ENCODE measurements at regions not wholly inside any gene's neighbourhood (a gene's known extent, or its start where the extent isn't known, plus 50 kb on each side); places are given as distances from the start of the nearest gene placed in this dataset.

DNA sequence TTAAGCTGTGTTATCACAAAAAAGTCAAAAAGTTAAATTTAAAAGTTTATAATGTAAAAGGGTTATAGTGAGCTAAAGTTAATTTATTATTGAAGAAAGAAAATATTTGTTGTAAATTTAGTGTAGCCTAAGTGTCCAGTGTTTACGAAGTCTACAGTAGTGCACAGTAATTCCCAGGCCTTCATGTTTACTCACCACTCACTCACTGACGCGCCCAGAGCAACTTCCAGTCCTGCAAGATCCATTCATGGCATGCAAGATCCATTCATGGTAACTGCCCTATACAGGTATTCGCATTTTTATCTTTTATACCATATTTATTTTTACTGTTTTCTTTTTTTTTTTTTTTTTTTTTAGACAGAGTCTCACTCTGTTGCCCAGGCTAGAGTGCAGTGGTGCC, 69.5 kb downstream of the TPRA1 start:
- no peak overlapping the region for H3K4me3 ChIP-seq (ENCODE audit: low read depth, low read length)
- DNase-seq (ENCODE audit: low read depth) = no peak
- TF ChIP-seq, protein P1, sequence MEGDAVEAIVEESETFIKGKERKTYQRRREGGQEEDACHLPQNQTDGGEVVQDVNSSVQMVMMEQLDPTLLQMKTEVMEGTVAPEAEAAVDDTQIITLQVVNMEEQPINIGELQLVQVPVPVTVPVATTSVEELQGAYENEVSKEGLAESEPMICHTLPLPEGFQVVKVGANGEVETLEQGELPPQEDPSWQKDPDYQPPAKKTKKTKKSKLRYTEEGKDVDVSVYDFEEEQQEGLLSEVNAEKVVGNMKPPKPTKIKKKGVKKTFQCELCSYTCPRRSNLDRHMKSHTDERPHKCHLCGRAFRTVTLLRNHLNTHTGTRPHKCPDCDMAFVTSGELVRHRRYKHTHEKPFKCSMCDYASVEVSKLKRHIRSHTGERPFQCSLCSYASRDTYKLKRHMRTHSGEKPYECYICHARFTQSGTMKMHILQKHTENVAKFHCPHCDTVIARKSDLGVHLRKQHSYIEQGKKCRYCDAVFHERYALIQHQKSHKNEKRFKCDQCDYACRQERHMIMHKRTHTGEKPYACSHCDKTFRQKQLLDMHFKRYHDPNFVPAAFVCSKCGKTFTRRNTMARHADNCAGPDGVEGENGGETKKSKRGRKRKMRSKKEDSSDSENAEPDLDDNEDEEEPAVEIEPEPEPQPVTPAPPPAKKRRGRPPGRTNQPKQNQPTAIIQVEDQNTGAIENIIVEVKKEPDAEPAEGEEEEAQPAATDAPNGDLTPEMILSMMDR (conservative IDR thresholded peaks at IDR 0.05; ENCODE audit: low read depth, low read length) = no peak

DNA sequence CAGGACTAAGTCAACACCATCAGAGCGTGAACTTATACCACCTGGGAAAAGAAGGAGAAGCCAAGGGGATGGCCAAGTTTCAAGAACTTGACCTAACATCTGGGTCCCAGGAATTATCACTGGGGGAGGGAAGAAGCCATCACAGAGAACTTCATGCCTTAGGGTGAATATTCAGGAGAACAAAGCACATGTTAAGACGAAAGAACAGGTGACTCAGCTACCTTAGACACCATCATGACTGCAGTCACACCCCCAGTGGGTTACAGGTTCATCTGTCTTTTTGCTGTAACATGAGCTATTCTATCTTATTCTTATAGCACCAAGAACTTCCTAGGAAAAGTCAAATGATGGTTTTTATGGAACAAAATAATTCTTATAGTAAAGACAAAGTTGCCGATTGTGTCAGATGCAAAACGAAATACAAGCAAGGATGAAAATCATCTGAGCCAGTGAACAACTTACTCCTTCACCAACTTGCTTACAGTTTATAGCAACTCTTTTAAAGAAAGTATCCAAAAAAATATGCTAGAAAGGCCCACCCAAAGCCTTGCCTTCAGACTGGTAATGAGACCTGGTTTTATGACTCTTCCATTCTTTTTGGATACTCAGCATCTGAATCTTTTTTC, 72.0 kb downstream of the TPRA1 start:
- no peak overlapping the region for H3K4me3 ChIP-seq (ENCODE audit: low read depth, low read length)
- TF ChIP-seq, protein P1 (conservative IDR thresholded peaks at IDR 0.05; ENCODE audit: low read depth, low read length) = no peak
- DNase-seq (ENCODE audit: low read depth) = no peak

DNA sequence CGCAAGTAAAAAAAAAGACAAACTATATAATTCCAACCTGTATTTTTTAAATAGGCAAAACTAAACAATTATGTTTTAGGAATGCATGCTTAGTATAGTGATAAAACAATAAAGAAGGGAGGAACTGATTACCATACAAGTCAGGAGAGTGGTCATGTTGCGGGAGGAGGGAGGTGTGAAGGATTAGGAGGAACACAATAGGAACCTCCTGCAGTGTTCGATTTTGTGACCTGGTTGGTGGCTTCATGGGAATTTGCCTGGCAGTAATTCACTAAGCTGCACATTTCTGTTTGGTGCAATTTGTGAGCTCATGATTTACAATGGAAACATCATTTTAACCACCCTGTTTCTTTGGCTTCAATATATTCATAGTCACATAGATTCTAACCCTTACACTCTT, 78.3 kb downstream of the TPRA1 start:
- H3K4me3 ChIP-seq (ENCODE audit: low read depth, low read length) = no peak overlapping the region
- DNase-seq (ENCODE audit: low read depth) = no peak
- TF ChIP-seq, protein P1 (conservative IDR thresholded peaks at IDR 0.05; ENCODE audit: low read depth, low read length) = no peak

DNA sequence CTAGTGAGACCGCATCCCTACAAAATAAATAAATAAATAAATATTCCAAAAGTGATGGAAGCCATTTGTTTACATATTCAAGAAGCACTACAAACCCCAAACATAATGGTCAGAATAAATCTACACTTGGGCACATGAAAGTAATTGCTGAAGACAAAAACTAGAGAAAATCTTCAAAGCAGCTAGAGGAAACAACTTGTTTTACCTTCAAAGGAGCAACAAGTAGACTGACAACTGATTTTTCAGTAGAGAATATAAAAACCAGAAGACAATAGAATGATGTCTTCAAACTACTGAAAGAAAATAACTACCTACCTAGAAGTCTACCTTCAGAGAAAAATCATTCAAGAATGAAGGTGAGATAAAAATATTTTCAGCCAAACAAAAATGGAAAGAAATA, 89.4 kb downstream of the TPRA1 start:
- no peak for DNase-seq (ENCODE audit: low read depth)
- TF ChIP-seq, protein P1 (conservative IDR thresholded peaks at IDR 0.05; ENCODE audit: low read depth, low read length) = no peak
- no peak overlapping the region for H3K4me3 ChIP-seq (ENCODE audit: low read depth, low read length)

DNA sequence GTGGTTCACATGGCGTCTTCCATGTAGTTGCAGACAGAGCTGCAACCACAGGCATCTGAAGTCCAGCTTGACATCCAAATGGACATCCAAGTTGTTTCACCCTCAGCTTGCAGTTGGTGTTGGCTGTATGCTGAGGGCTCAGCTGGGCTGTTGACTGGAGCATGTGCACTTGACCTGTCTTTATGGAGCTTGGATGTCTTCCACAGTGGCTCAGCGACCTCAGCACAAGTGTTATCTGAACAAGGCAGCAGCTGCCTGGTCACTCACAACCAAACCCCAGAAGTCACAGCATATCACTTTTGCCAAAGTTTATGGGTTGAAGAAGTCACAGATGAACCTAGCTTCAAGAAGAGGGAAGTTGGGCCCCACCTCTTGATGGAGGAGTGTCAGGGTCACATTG, 92.9 kb downstream of the TPRA1 start:
- H3K4me3 ChIP-seq (ENCODE audit: low read depth, low read length) = no peak overlapping the region
- no peak for DNase-seq (ENCODE audit: low read depth)
- TF ChIP-seq, protein P1 (conservative IDR thresholded peaks at IDR 0.05; ENCODE audit: low read depth, low read length) = no peak

DNA sequence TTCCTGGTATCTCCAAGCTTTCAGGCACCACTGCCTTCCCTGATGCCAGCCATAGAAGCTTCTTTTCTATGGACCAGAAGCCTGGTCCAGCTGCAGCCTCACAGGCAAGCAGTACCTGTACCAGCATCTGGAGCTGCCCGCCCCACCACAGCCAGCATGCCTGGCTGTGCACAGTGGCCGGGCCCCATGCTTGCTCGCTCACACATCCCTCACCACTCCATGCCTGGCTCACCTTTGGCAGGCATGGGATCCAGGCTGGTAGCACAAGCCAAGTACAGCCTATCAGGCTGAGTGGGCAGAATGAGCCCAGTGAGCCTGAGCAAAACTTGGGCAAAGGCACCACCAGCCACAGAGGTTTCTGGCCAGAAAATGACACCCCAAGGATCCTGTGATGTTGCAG, 93.4 kb downstream of the TPRA1 start:
- TF ChIP-seq, protein P1 (conservative IDR thresholded peaks at IDR 0.05; ENCODE audit: low read depth, low read length) = no peak
- H3K4me3 ChIP-seq (ENCODE audit: low read depth, low read length) = no peak overlapping the region
- DNase-seq (ENCODE audit: low read depth) = no peak
